ENCODE measurements at regions not wholly inside any gene's neighbourhood (a gene's known extent, or its start where the extent isn't known, plus 50 kb on each side); places are given as distances from the start of the nearest gene placed in this dataset.

DNA sequence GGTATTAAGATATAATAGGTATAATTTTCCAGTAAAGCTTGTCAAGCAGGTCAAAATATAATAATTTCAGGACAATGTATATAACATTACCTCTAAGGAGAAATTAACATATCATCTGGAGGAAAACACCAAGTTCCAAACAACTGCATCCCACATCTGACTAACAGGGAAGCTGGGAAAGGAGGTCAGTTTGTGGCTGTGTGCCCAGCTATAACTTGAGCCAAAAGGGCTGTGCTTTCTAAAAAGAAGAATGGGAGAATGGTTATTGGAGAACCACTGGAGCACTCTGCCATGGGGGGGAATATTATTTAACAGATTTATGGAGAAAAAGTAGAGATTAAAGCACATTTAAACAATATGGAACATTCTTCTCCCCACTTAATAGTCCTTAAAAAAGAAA lies 390.6 kb upstream of the PKDCC start:
- ChIA-PET CTCF (no interaction called here), POLR2A (no interaction called here)
- Mint-ChIP-seq H3K27ac (ENCODE audit: unreplicated experiment) (no peak overlapping the region), H3K4me1 (ENCODE audit: low read depth, unreplicated experiment) (no peaks in the 10 kb centered on the region), H3K9me3 (ENCODE audit: unreplicated experiment) (no peaks in the 10 kb centered on the region), H3K36me3 (ENCODE audit: insufficient read depth, unreplicated experiment) (no peaks in the 10 kb centered on the region), H3K27me3 (ENCODE audit: insufficient read depth, unreplicated experiment) (peaks cover 3% of the 10 kb centered on the region), H3K4me3 (ENCODE audit: unreplicated experiment) (no peak overlapping the region)
- Histone ChIP-seq H3K9me3 (no peaks in the 10 kb centered on the region), H3K4me3 (ENCODE audit: low read depth, low read length) (no peak overlapping the region), H3K4me1 (no peaks in the 10 kb centered on the region), H3K27me3 (replicated peaks; ENCODE audit: control insufficient read depth, insufficient read depth, low read length) (no peaks in the 10 kb centered on the region), H3K36me3 (ENCODE audit: control insufficient read depth, insufficient read depth, low read length) (no peaks in the 10 kb centered on the region)
- BruUV-seq (replicated peaks) = no TSS peak
- intact Hi-C loops (cut with micrococcal nuclease; ENCODE audit: unreplicated experiment) = no loop called here
- TF ChIP-seq, protein P1, sequence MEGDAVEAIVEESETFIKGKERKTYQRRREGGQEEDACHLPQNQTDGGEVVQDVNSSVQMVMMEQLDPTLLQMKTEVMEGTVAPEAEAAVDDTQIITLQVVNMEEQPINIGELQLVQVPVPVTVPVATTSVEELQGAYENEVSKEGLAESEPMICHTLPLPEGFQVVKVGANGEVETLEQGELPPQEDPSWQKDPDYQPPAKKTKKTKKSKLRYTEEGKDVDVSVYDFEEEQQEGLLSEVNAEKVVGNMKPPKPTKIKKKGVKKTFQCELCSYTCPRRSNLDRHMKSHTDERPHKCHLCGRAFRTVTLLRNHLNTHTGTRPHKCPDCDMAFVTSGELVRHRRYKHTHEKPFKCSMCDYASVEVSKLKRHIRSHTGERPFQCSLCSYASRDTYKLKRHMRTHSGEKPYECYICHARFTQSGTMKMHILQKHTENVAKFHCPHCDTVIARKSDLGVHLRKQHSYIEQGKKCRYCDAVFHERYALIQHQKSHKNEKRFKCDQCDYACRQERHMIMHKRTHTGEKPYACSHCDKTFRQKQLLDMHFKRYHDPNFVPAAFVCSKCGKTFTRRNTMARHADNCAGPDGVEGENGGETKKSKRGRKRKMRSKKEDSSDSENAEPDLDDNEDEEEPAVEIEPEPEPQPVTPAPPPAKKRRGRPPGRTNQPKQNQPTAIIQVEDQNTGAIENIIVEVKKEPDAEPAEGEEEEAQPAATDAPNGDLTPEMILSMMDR (IDR thresholded peaks at IDR 0.05; ENCODE audit: insufficient read depth in 1 of 2, low read depth in 1 of 2, low read length in 1 of 2, severe bottlenecking in 1 of 2, unreplicated experiment in 1 of 2) = no peak
- no peak for DNase-seq

DNA sequence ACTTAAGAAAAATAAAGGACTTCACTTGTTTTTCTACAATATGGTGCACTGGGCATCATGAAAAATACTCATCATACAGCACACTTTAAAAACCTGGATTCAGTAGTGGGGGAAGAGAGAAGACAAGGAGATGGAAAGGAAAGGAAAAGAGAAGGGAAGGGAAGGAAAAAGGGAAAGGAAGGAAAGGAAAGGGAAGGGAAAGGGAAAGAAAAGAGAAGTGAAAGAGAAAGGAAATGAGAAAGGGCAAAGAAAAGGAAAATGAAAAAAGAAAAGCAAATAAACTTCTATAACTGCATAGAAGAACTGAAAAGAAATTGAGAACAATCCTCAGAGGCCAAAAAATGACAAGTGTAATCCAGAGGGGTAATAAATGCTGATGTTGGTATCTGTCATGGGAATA lies 388.1 kb upstream of the PKDCC start:
- H3K4me3 Mint-ChIP-seq (ENCODE audit: unreplicated experiment) = no peak overlapping the region
- Histone ChIP-seq H3K27me3 (replicated peaks; ENCODE audit: control insufficient read depth, insufficient read depth, low read length) (no peaks in the 10 kb centered on the region), H3K36me3 (ENCODE audit: control insufficient read depth, insufficient read depth, low read length) (no peaks in the 10 kb centered on the region), H3K4me1 (no peaks in the 10 kb centered on the region), H3K9me3 (no peaks in the 10 kb centered on the region), H3K4me3 (ENCODE audit: low read depth, low read length) (no peak overlapping the region)
- H3K27me3 Mint-ChIP-seq (ENCODE audit: insufficient read depth, unreplicated experiment) = peaks cover under 1% of the 10 kb centered on the region
- no peaks in the 10 kb centered on the region for H3K36me3 Mint-ChIP-seq (ENCODE audit: insufficient read depth, unreplicated experiment)
- ChIA-PET CTCF (no interaction called here), POLR2A (no interaction called here)
- H3K27ac Mint-ChIP-seq (ENCODE audit: unreplicated experiment) = no peak overlapping the region
- no peaks in the 10 kb centered on the region for H3K4me1 Mint-ChIP-seq (ENCODE audit: low read depth, unreplicated experiment)
- no peak for DNase-seq
- H3K9me3 Mint-ChIP-seq (ENCODE audit: unreplicated experiment) = no peaks in the 10 kb centered on the region
- TF ChIP-seq, protein P1 (IDR thresholded peaks at IDR 0.05; ENCODE audit: insufficient read depth in 1 of 2, low read depth in 1 of 2, low read length in 1 of 2, severe bottlenecking in 1 of 2, unreplicated experiment in 1 of 2) = no peak
- no TSS peak for BruUV-seq (replicated peaks)
- intact Hi-C loops (cut with micrococcal nuclease; ENCODE audit: unreplicated experiment) = no loop called here

DNA sequence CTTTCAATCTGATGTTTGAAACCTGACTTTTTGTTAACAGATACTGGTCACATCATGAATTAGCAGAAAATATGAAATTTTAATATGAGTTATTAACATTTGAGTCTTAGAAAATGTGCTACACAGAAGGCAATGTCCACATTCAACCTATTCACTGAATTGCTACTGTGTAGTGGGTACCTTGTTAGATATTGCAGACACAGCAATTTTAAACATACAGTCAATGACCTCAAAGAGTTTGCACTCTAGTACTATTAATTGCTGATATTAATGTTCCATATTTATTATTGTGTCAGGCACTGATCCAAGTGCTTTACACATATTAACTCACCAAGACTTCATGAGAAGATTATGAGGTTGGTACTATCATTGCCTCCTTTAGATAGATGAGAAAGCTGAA lies 385.4 kb upstream of the PKDCC start:
- Histone ChIP-seq H3K4me1 (no peaks in the 10 kb centered on the region), H3K4me3 (ENCODE audit: low read depth, low read length) (no peak overlapping the region), H3K27me3 (replicated peaks; ENCODE audit: control insufficient read depth, insufficient read depth, low read length) (no peaks in the 10 kb centered on the region), H3K36me3 (ENCODE audit: control insufficient read depth, insufficient read depth, low read length) (no peaks in the 10 kb centered on the region), H3K9me3 (no peaks in the 10 kb centered on the region)
- ChIA-PET CTCF (no interaction called here), POLR2A (no interaction called here)
- DNase-seq = no peak
- intact Hi-C loops (cut with micrococcal nuclease; ENCODE audit: unreplicated experiment) = no loop called here
- Mint-ChIP-seq H3K4me3 (ENCODE audit: unreplicated experiment) (no peak overlapping the region), H3K27ac (ENCODE audit: unreplicated experiment) (no peak overlapping the region), H3K9me3 (ENCODE audit: unreplicated experiment) (no peaks in the 10 kb centered on the region), H3K4me1 (ENCODE audit: low read depth, unreplicated experiment) (no peaks in the 10 kb centered on the region), H3K27me3 (ENCODE audit: insufficient read depth, unreplicated experiment) (peaks cover 9% of the 10 kb centered on the region), H3K36me3 (ENCODE audit: insufficient read depth, unreplicated experiment) (no peaks in the 10 kb centered on the region)
- TF ChIP-seq, protein P1 (IDR thresholded peaks at IDR 0.05; ENCODE audit: insufficient read depth in 1 of 2, low read depth in 1 of 2, low read length in 1 of 2, severe bottlenecking in 1 of 2, unreplicated experiment in 1 of 2) = no peak
- no TSS peak for BruUV-seq (replicated peaks)
